ENCODE measurements at regions not wholly inside any gene's neighbourhood (a gene's known extent, or its start where the extent isn't known, plus 50 kb on each side); places are given as distances from the start of the nearest gene placed in this dataset.

- TF ChIP-seq ZNF462 (CRISPR knock-in tag; IDR thresholded peaks at IDR 0.05), result no peak
- TF ChIP-seq REST (IDR thresholded peaks at IDR 0.05; ENCODE audit: unreplicated experiment), result no peak
Observed at GRCh38 chr3:195008816-195009215, 262.1 kb downstream of the XXYLT1 start (continued).

GRCh38 chr3:195009616-195010015, 261.3 kb downstream of the XXYLT1 start:
- H3K4me2 ChIP-seq, result no peak overlapping the region
- Mint-ChIP-seq H3K27me3 (ENCODE audit: insufficient read depth, low read depth, poor library complexity) (peaks cover 3% of the 10 kb centered on the region), H3K9me3 (peaks cover 31% of the 10 kb centered on the region)
- TF ChIP-seq POLR2AphosphoS5 (IDR thresholded peaks at IDR 0.05; ENCODE audit: low read depth), result no peak
- no peak for TF ChIP-seq EZH2 (IDR thresholded peaks at IDR 0.05; ENCODE audit: low read depth, unreplicated experiment)
- TF ChIP-seq ZNF114 (CRISPR knock-in tag; IDR thresholded peaks at IDR 0.05), result no peak
- TF ChIP-seq EZH2phosphoT487 (IDR thresholded peaks at IDR 0.05; ENCODE audit: unreplicated experiment), result no peak
- TF ChIP-seq ZNF462 (CRISPR knock-in tag; IDR thresholded peaks at IDR 0.05), result no peak

More at GRCh38 chr3:195009616-195010015, 261.3 kb downstream of the XXYLT1 start:
- no peaks in the 10 kb centered on the region for H4K20me1 ChIP-seq (replicated peaks; ENCODE audit: insufficient read depth)
- no peak overlapping the region for H3K4me3 ChIP-seq
- H3K79me2 ChIP-seq (replicated peaks; ENCODE audit: insufficient read depth), result no peaks in the 10 kb centered on the region
- Mint-ChIP-seq H3K4me1 (peaks cover 11% of the 10 kb centered on the region), H3K27ac (no peak overlapping the region), H3K36me3 (ENCODE audit: low read depth) (peaks cover 16% of the 10 kb centered on the region), H3K4me3 (no peak overlapping the region)
- 0 out of 2 replicates have a peak, but pooled peaks cover 4% of the 10 kb centered on the region for H3K4me1 ChIP-seq (ENCODE audit: insufficient read depth)
- no peak overlapping the region for H2AFZ ChIP-seq
- no peaks in the 10 kb centered on the region for H3K36me3 ChIP-seq (ENCODE audit: insufficient read depth)
- ATAC-seq, result no peak
- no peak for DNase-seq (ENCODE audit: low spot score)
- H3K27me3 ChIP-seq (ENCODE audit: insufficient read depth), result no peaks in the 10 kb centered on the region
- 0 out of 2 replicates have a peak, but pooled peaks cover under 1% of the 10 kb centered on the region for H3K9me2 ChIP-seq (ENCODE audit: insufficient read depth)
- no peak overlapping the region for H3K27ac ChIP-seq (ENCODE audit: low read depth)
- no peaks in the 10 kb centered on the region for H3F3A ChIP-seq (replicated peaks; ENCODE audit: low read depth)

Data from GM23338 (cell line).